ENCODE measurements at regions not wholly inside any gene's neighbourhood (a gene's known extent, or its start where the extent isn't known, plus 50 kb on each side); places are given as distances from the start of the nearest gene placed in this dataset.

DNA sequence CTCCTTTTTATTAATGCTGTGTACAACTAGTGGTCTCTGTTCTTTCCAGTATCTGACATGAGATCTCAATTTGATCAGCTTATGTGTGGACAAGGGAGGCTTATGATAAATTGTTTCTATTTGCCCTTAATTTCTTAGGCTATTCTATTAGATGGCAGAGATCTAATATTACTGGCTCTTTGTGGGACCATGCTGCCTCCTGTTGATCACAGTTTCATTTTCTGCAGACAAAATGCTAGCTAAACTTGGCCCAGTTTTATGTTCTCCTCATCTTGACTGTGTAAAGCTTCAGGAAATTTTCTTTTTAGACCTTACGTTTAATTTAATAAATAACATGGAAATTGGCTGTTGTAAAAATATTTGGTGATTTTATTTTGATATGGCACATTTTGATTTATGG, 627.1 kb upstream of the AADAT start:
- intact Hi-C loops (cut with DNase I), result no loop called here
- Histone ChIP-seq H3K9me3 (no peaks in the 10 kb centered on the region), H3K27me3 (no peaks in the 10 kb centered on the region), H3K4me1 (no peaks in the 10 kb centered on the region), H3K27ac (no peak overlapping the region), H3K4me3 (no peak overlapping the region), H3K36me3 (no peaks in the 10 kb centered on the region)
- TF ChIP-seq, protein P1, sequence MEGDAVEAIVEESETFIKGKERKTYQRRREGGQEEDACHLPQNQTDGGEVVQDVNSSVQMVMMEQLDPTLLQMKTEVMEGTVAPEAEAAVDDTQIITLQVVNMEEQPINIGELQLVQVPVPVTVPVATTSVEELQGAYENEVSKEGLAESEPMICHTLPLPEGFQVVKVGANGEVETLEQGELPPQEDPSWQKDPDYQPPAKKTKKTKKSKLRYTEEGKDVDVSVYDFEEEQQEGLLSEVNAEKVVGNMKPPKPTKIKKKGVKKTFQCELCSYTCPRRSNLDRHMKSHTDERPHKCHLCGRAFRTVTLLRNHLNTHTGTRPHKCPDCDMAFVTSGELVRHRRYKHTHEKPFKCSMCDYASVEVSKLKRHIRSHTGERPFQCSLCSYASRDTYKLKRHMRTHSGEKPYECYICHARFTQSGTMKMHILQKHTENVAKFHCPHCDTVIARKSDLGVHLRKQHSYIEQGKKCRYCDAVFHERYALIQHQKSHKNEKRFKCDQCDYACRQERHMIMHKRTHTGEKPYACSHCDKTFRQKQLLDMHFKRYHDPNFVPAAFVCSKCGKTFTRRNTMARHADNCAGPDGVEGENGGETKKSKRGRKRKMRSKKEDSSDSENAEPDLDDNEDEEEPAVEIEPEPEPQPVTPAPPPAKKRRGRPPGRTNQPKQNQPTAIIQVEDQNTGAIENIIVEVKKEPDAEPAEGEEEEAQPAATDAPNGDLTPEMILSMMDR (IDR thresholded peaks at IDR 0.05), result no peak
- no peak for ATAC-seq
- no peak for DNase-seq

DNA sequence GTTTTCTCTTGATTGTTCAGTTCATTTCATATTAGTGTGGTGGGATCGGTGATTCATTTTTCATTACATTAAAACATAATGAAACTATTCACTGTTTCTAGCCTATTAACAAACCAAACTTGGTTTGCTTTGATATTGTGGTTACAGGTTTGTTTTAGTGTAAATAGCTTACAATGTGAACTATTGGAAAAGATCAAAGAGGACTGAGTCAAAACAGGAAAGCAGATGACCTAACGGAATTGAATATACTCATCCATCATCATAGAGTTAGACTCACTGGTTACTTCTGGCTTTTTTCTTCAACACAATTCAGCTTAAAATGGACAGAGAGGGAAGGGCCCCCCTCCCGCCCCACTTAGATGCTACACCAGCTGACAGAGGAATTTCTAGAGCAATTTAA, 616.2 kb upstream of the AADAT start:
- no peaks in the 10 kb centered on the region for H3K27me3 ChIP-seq
- H3K36me3 ChIP-seq, result no peaks in the 10 kb centered on the region
- intact Hi-C loops (cut with DNase I), result no loop called here
- no peak for DNase-seq
- H3K4me3 ChIP-seq, result no peak overlapping the region
- H3K9me3 ChIP-seq, result no peaks in the 10 kb centered on the region
- no peaks in the 10 kb centered on the region for H3K4me1 ChIP-seq
- ATAC-seq, result no peak
- TF ChIP-seq, protein P1 (IDR thresholded peaks at IDR 0.05), result no peak
- H3K27ac ChIP-seq, result no peak overlapping the region

DNA sequence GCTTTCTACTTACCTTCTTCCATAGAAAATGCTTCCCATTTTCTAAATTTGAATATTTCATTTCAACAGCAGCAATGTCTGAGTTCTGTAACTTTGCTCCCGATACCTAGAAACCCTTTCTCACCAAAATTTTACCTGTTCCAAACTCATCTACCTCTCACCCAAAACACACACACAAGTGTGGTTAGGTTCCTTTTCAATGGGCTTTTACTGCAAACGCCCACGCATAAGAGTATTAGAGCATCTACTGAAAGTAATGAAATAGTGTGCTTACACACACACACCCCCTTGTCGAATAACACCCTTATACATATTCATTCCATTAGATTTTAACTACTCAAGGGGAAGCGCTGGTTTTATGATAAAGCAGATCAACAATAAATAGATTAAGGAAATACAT, 610.3 kb upstream of the AADAT start:
- H3K9me3 ChIP-seq, result no peaks in the 10 kb centered on the region
- DNase-seq, result no peak
- no peaks in the 10 kb centered on the region for H3K36me3 ChIP-seq
- no peaks in the 10 kb centered on the region for H3K27me3 ChIP-seq
- H3K4me1 ChIP-seq, result no peaks in the 10 kb centered on the region
- TF ChIP-seq, protein P1 (IDR thresholded peaks at IDR 0.05), result no peak
- H3K27ac ChIP-seq, result no peak overlapping the region
- intact Hi-C loops (cut with DNase I), result no loop called here
- no peak for ATAC-seq
- no peak overlapping the region for H3K4me3 ChIP-seq

DNA sequence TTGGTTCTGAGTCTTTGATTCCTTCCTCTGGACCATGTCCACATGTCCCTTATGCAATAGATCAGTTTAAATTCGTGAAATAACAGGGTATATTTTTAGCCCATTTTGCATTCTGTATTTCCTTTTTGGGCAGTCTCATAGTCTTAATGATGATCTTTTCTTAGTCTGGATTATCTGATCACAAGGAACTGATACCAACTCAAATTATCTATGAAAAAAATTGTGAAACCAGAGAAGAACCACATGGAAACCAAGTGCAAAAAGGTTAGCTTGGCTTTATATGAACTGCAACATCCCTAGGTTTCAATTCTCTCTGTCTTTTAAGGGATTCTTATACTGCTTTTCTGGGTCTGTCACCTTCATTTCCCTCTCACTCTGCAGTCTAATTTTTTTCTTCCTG, 608.6 kb upstream of the AADAT start:
- Histone ChIP-seq H3K27ac (no peak overlapping the region), H3K27me3 (no peaks in the 10 kb centered on the region), H3K9me3 (no peaks in the 10 kb centered on the region), H3K36me3 (no peaks in the 10 kb centered on the region), H3K4me1 (no peaks in the 10 kb centered on the region), H3K4me3 (no peak overlapping the region)
- ATAC-seq, result no peak
- TF ChIP-seq, protein P1 (IDR thresholded peaks at IDR 0.05), result no peak
- DNase-seq, result no peak
- intact Hi-C loops (cut with DNase I), result no loop called here

DNA sequence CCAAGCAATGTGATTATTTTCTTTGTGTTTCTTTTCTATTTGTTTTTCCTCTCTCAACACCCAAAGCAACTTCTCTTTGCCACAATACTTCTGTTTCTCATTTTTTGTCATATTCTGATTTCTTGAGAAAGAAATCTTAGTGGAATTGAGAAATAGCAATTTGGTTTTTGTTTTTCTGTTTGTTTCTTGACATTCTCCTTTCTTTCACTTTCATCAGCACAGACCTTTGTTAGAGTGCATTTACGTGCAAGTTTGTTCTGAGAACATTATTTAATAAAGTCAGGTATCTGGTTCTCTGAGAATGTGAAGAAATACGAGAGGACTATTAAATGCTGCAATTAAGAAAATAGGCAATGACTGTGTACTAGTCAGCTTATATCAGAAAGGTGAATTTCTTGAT, 608.1 kb upstream of the AADAT start:
- DNase-seq, result no peak
- intact Hi-C loops (cut with DNase I), result no loop called here
- TF ChIP-seq, protein P1 (IDR thresholded peaks at IDR 0.05), result no peak

DNA sequence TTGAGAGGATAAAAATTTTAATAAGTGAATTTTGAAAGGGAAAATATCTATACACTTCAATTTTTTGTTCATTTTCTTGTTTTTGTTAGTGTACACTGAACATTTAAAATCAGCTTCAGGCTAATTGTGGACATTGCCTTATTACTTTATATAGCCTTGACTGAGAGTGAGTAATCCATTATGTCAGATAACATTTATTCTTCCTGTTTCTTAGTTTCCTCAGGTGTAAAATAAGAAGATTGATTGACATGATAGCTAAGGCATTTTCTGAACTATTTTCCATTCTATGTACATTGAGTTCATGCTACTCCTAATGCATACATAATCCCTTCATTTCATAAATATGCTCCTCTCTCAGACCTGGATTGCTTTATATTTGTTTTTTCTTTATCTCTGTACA, 607.3 kb upstream of the AADAT start:
- H3K4me1 ChIP-seq, result no peaks in the 10 kb centered on the region
- no peaks in the 10 kb centered on the region for H3K27me3 ChIP-seq
- H3K27ac ChIP-seq, result no peak overlapping the region
- DNase-seq (no peak), ATAC-seq (no peak)
- no peak overlapping the region for H3K4me3 ChIP-seq
- intact Hi-C loops (cut with DNase I), result no loop called here
- no peaks in the 10 kb centered on the region for H3K36me3 ChIP-seq
- H3K9me3 ChIP-seq, result no peaks in the 10 kb centered on the region
- TF ChIP-seq, protein P1 (IDR thresholded peaks at IDR 0.05), result no peak

More for the DNA sequence above, 608.1 kb upstream of the AADAT start:
- Histone ChIP-seq H3K4me1 (no peaks in the 10 kb centered on the region), H3K36me3 (no peaks in the 10 kb centered on the region), H3K4me3 (no peak overlapping the region), H3K27me3 (no peaks in the 10 kb centered on the region), H3K27ac (no peak overlapping the region), H3K9me3 (no peaks in the 10 kb centered on the region)
- ATAC-seq, result no peak
